ENCODE measurements at regions not wholly inside any gene's neighbourhood (a gene's known extent, or its start where the extent isn't known, plus 50 kb on each side); places are given as distances from the start of the nearest gene placed in this dataset.

GRCh38 chr4:175048906-175049305, 130.7 kb downstream of the ADAM29 start:
- H3K9me3 ChIP-seq, result peaks cover 0 to under 1% (median 0%) of the 10 kb centered on the region in 3 donors

GRCh38 chr4:175051974-175052373, 133.8 kb downstream of the ADAM29 start:
- no peak for TF ChIP-seq CTCF (IDR thresholded peaks at IDR 0.05)
- intact Hi-C loops (cut with DNase I; ENCODE audit: low total_unique reads), result no loop called here
- no peak for DNase-seq
- Histone ChIP-seq H3K9me3 (no peaks in the 10 kb centered on the region), H3K27me3 (no peaks in the 10 kb centered on the region), H3K27ac (no peak overlapping the region), H3K4me3 (no peak overlapping the region), H3K36me3 (no peaks in the 10 kb centered on the region), H3K4me1 (peaks cover 0 to 13% (median 3%) of the 10 kb centered on the region in 4 donors)

More at GRCh38 chr4:175048906-175049305, 130.7 kb downstream of the ADAM29 start:
- H3K36me3 ChIP-seq, result no peaks in the 10 kb centered on the region
- peaks cover 0 to 13% (median 3%) of the 10 kb centered on the region in 4 donors for H3K4me1 ChIP-seq
- no peak for TF ChIP-seq CTCF (IDR thresholded peaks at IDR 0.05)
- H3K4me3 ChIP-seq, result no peak overlapping the region
- H3K27ac ChIP-seq, result no peak overlapping the region
- DNase-seq, result no peak
- intact Hi-C loops (cut with DNase I; ENCODE audit: low total_unique reads), result no loop called here
- no peaks in the 10 kb centered on the region for H3K27me3 ChIP-seq

DNA sequence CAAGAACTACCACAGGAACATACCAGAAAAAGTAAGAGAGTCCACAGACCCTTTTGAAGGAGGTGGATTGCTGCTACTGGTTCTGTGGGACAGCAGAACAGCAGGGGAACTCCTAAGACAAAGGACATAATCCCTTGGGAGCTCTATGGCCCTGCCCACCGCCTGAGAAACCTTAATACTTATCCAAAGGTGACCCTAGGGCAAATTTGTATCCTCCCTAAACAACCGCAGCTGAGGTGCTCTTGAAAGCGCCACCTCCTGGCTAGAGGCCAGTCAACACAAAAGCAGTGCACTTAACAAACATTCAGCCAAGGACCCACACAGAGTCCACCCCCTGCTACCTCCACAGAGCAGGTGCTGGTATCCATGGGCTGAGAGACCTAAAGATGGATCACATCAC, 136.8 kb downstream of the ADAM29 start:
- DNase-seq, result no peak
- Histone ChIP-seq H3K27ac (no peak overlapping the region), H3K4me3 (no peak overlapping the region), H3K27me3 (no peaks in the 10 kb centered on the region), H3K4me1 (no peaks in the 10 kb centered on the region), H3K36me3 (no peaks in the 10 kb centered on the region), H3K9me3 (no peaks in the 10 kb centered on the region)
- intact Hi-C loops (cut with DNase I; ENCODE audit: low total_unique reads), result no loop called here
- no peak for TF ChIP-seq CTCF (IDR thresholded peaks at IDR 0.05)

DNA sequence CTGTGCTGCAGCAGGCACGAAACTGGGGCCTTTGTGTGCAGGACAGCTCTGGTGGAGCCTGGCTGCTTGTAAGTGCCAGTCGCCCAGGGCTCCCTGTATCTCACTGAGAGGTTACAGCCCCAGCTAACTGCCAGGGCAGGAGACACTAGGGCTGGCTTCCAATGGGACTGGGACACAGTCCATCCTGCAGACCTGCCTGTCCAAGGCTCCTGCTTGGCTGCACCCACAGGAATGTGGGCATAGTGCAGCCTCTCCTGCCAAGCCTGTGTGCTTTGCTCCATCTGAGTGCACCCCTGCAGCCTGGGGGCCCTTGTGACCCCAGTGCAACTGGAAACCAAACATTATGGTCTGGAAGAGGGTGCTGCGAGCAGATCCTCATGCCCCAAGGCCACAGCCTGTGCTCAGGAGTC, 144.0 kb downstream of the ADAM29 start:
- Histone ChIP-seq H3K4me3 (no peak overlapping the region), H3K4me1 (peaks cover 0 to 7% (median 3%) of the 10 kb centered on the region in 4 donors), H3K36me3 (no peaks in the 10 kb centered on the region), H3K27ac (no peak overlapping the region), H3K9me3 (no peaks in the 10 kb centered on the region), H3K27me3 (no peaks in the 10 kb centered on the region)
- intact Hi-C loops (cut with DNase I; ENCODE audit: low total_unique reads), result no loop called here
- DNase-seq, result no peak
- TF ChIP-seq CTCF (IDR thresholded peaks at IDR 0.05), result no peak

DNA sequence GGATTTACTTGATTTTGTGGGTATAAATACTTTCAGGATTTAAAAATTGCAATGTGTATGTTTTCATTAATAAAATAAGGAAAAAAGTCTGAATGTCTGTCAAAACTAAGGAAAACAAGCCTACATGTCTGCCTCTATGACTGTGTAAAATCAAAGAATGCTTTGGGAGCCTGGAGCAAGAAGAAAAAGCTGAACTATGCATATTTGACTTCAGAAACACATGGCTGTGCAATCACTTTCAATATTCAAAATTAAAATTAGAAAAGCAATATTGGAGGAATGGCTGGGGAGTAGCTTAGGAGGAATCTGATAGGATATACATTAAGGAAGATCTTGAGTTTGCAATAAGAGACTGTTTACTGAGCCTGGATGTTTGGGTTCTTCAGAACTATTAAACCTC, 147.1 kb downstream of the ADAM29 start:
- intact Hi-C loops (cut with DNase I; ENCODE audit: low total_unique reads), result no loop called here
- H3K27ac ChIP-seq, result no peak overlapping the region
- peaks cover 0 to 25% (median 3%) of the 10 kb centered on the region in 4 donors for H3K4me1 ChIP-seq
- H3K27me3 ChIP-seq, result no peaks in the 10 kb centered on the region
- no peaks in the 10 kb centered on the region for H3K36me3 ChIP-seq
- DNase-seq, result no peak
- no peak overlapping the region for H3K4me3 ChIP-seq
- H3K9me3 ChIP-seq, result no peaks in the 10 kb centered on the region
- TF ChIP-seq CTCF (IDR thresholded peaks at IDR 0.05), result no peak
